ENCODE measurements at regions not wholly inside any gene's neighbourhood (a gene's known extent, or its start where the extent isn't known, plus 50 kb on each side); places are given as distances from the start of the nearest gene placed in this dataset.

GRCh38 chr1:218850367-218850766 lies 323.3 kb upstream of the LYPLAL1 start:
- FAIRE-seq: no peak
- no peak for DNase-seq (ENCODE audit: low spot score in 2 of 2)

DNA sequence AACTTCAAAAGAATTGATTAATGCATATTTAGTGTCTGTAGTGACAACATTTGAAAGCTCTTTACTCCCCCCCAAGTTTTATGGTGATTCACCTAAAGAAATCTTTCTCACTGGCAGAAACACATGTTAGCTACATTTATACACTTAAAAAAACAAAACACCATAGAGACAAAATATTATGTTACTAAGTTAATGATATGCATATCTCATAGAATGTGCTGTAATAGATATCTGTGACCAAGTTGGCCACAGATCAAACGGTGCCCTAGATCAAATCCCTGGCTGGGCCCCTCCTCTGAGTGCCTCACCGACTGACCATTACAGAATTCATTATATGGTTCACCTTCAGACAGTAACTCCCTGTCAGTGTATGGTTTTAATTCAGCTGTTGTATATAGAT lies 322.1 kb upstream of the LYPLAL1 start:
- FAIRE-seq (no peak), DNase-seq (ENCODE audit: low spot score in 2 of 2) (no peak)

DNA sequence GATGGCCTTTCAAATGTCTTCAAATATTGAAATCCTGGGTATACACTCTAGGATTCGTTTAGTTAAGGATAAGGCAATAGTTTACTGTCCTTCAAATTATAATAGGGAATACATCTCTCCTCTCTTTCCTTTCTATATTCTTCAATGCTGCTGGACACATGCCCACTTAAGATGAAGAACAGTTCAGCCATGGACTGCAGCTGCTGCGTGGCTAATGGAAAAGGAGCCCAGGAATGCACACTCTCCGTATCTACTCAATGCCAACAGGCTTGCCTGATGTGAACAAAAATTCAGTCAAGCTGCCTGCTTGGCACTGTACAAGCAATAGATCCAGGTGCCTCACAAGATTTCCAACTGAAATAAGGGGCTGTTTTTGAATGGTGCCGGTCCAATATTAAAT lies 321.2 kb upstream of the LYPLAL1 start:
- no peak for FAIRE-seq
- no peak for DNase-seq (ENCODE audit: low spot score in 2 of 2)

GRCh38 chr1:218863987-218864386 lies 309.7 kb upstream of the LYPLAL1 start:
- no peak for FAIRE-seq

DNA sequence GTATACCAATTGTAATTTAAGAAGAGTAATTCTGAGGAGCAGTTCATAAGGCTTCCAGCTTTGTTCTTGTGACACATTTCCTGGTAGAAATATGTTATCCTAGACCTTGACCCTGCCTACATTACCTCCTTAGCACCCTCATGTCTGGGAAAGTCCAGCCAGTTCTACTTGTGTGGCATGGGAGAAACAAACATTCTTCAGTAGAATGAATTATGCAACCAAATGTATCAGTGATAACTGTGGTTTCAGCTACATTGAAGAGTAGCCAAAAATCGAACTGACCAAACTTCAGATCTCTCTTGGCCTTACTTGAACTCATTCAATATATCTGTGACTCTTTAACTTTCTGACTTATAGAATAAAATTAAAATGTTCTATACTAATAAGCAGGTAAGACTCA lies 308.1 kb upstream of the LYPLAL1 start:
- FAIRE-seq (no peak), DNase-seq (ENCODE audit: low spot score in 2 of 2) (no peak)

More at GRCh38 chr1:218863987-218864386, 309.7 kb upstream of the LYPLAL1 start:
- no peak for DNase-seq (ENCODE audit: low spot score in 2 of 2)

- no peak for FAIRE-seq
Observed at GRCh38 chr1:218866507-218866906, 307.2 kb upstream of the LYPLAL1 start.

GRCh38 chr1:218867066-218867465 lies 306.6 kb upstream of the LYPLAL1 start:
- FAIRE-seq: no peak
- DNase-seq (ENCODE audit: low spot score in 2 of 2): no peak

More at GRCh38 chr1:218866507-218866906, 307.2 kb upstream of the LYPLAL1 start:
- DNase-seq (ENCODE audit: low spot score in 2 of 2): no peak

GRCh38 chr1:218867941-218868626 lies 305.6 kb upstream of the LYPLAL1 start:
- DNase-seq (ENCODE audit: low spot score in 2 of 2): no peak
- FAIRE-seq: no peak

DNA sequence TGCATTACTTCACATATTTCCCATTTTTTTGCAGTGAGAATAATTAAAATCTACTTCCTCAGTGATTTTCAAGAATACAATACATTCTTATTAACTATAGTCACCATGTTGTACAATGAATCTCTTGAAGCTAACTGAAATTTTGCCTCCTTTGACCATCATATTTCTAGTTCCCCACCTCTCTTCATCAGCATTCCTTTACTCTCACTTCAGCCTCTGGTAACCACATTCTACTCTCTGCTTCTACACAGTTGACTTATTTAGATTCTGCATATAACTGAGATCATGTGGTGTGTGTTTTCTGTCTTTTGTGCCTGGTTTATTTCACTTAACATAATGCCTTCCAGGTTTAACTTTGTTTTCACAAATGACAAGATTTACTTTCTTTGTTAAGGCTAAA lies 304.4 kb upstream of the LYPLAL1 start:
- FAIRE-seq: no peak

DNA sequence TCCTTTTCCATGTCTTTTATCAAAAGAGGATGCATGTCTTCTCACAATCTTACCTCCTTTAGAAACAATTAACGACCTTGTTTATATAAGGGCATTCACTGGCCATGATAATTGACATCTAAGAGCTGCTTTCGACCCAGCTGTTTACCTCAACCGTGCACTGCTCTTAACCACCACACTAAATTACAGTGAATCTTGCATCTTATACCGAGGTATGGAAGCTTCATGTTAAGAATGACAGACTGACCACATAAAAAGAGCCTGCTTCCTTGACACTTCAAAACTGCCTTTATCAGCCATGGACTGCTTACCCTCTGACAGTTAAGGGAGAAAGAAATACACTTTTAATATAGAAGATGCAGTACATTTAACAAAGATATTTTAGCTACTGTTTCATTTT lies 301.7 kb upstream of the LYPLAL1 start:
- FAIRE-seq: no peak
- DNase-seq (ENCODE audit: low spot score in 2 of 2): no peak

More for the DNA sequence above, 304.4 kb upstream of the LYPLAL1 start:
- DNase-seq (ENCODE audit: low spot score in 2 of 2): no peak

DNA sequence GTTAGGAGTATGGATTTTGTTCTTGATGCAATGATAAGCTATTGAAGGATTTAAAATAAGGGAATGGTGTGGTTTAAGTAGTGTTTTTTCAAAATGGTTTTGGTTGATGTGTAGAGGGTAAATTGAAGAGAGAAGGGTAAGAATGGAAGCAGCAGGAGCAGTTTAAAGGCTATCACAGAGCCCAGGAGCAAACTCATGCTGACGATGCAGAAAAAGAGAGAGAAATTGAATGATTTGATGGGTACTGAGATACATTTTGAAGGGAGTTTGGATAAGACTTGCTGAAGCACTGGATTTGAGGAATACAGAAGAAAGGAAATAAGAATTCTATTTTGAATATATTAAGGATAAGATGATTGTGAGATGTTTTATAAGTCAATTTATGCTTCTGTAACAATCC lies 300.8 kb upstream of the LYPLAL1 start:
- FAIRE-seq: no peak
- no peak for DNase-seq (ENCODE audit: low spot score in 2 of 2)

- no peak for FAIRE-seq
- DNase-seq (ENCODE audit: low spot score in 2 of 2): no peak
Observed at GRCh38 chr1:218874313-218874712, 299.4 kb upstream of the LYPLAL1 start.

GRCh38 chr1:218874801-218875400 lies 298.8 kb upstream of the LYPLAL1 start:
- no peak for FAIRE-seq
- no peak for DNase-seq (ENCODE audit: low spot score in 2 of 2)

GRCh38 chr1:218878369-218878768 lies 295.3 kb upstream of the LYPLAL1 start:
- no peak for DNase-seq (ENCODE audit: low spot score in 2 of 2)
- no peak for FAIRE-seq

DNA sequence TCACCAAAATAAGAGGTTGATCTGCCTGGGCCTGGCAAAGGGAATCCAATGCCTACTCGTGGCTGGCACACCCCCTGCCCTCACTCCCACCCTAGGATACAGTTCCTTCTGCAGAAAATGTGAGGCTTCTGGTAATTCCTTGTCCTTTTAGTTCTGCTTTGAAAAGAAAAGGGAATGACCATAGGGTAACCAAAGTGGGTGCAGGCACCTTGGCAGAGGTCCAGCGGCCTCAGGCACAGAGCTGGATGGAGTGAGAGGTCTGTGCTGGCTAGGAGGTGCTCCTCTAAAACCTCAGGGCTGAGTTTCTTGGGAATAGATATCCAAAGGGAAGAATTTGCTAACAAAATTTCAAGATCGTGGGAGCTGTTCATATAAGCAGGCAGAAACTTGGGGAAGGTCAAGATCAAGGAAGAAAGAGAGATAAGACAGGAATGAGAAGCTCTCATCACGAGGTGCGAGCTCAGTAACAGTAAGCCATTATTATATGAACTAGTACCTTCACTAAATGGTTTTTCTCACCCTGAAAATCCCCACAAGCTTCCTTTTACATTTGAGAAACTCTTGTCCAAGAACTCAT lies 293.1 kb upstream of the LYPLAL1 start:
- DNase-seq (ENCODE audit: low spot score in 2 of 2): no peak
- no peak for FAIRE-seq

GRCh38 chr1:218882454-218882853 lies 291.2 kb upstream of the LYPLAL1 start:
- DNase-seq (ENCODE audit: low spot score in 2 of 2): no peak
- no peak for FAIRE-seq

DNA sequence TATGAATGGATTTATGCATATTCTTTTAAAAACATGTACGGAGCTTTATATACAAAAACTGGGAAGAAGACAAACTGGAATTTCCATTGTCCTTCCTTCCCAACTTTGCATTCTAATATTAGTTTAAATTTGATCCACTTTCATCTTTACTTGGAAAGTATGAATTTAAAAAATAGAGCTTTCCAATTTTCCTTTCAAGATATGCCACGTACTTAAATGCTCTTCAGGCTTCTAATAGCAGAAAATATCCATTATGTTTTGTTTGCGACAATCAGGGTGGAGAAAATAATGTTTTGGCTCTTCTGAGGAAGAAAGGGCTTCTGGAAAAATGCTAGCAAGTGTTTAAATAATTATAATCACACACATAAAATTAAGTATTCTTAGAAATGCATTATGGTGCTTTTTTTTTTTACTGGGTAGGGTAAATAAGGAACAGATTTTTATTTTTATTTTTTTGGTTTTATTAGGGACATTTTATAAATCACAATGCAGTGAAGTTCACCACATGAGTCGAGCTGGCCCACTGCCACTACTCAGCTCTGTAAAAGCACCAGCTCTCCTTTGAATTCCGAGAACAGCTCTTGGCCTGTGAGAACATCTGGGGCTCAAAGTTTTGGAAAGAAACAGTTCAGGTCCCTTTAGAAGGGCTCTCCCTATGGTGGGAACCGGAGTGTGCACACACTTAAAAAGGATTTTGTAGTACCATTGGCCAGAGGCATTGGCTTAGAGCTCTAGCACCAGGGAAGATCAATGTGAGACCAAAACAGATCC lies 287.4 kb upstream of the LYPLAL1 start:
- peak in 1 of 2 donors; percentile 10 for DNase-seq (ENCODE audit: low spot score in 2 of 2)
- FAIRE-seq: no peak

- DNase-seq (ENCODE audit: low spot score in 2 of 2) (no peak), FAIRE-seq (no peak)
Observed at GRCh38 chr1:218887141-218887925, 286.3 kb upstream of the LYPLAL1 start.

DNA sequence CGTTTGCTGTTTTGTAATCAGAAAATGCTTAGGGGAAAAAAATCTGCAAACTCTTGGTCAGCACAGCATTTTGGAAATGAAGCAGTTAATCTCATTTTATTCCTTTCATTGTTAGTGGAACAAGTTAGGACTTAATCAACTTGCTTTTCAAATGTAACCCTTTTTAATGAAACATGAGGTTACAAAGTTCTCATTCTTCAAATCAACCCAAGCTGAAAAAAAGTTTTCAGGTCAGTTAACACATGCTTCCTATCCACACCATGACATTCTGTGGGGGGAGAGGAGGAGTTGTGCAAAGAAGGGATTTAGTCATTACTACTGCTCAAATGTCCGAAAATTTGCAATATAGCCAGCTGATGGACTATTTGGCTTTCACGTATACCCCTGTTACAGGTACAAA lies 283.2 kb upstream of the LYPLAL1 start:
- FAIRE-seq (no peak), DNase-seq (ENCODE audit: low spot score in 2 of 2) (peak in 1 of 2 donors; percentile 2)

GRCh38 chr1:218891577-218891976 lies 282.1 kb upstream of the LYPLAL1 start:
- DNase-seq (ENCODE audit: low spot score in 2 of 2) (no peak), FAIRE-seq (no peak)
